HEK293 (cell line): ENCODE measurements at regions not wholly inside any gene's neighbourhood (a gene's known extent, or its start where the extent isn't known, plus 50 kb on each side); places are given as distances from the start of the nearest gene placed in this dataset.

Source experiments
- CTCF ChIA-PET: fragments of 350-600 bp; formaldehyde crosslinking; extraction: SDS; loops from one replicate; lab custom pipeline; 2021; ENCODE audit warnings: antibody characterized with exemption; lab: Yijun Ruan, JAX
- POLR2A ChIA-PET: fragments of 300-600 bp; formaldehyde crosslinking; extraction: SDS; loops from one replicate; lab custom pipeline; 2020; ENCODE audit warnings: antibody characterized with exemption, inconsistent platforms; lab: Yijun Ruan, JAX
- H3K27ac ChIP-seq: fragments of 200-500 bp; sonication (Bioruptor generic); 2 replicates; pipeline ENCODE4 v1.5.1; 2014; ENCODE audit warnings: low read depth, low read length, control low read depth, inconsistent platforms; ENCODE audit errors: extremely low read depth
- H3K36me3 ChIP-seq, 2 experiments: fragments of 200-500 bp in 1 of 2; sonication (Bioruptor generic) in 1 of 2; 1 replicate in 1 of 2; 2 replicates in 1 of 2; pipeline ENCODE4 v1.5.1; 2014 to 2017; ENCODE audit warnings: inconsistent platforms in 2 of 2, low read length in 2 of 2; ENCODE audit not compliant: control insufficient read depth in 2 of 2, insufficient read depth in 1 of 2
- H3K4me1 ChIP-seq: fragments of 200-500 bp; sonication (Bioruptor generic); 2 replicates; pipeline ENCODE4 v1.5.1; 2014; ENCODE audit warnings: mild to moderate bottlenecking, low read length, inconsistent platforms; ENCODE audit not compliant: control insufficient read depth, insufficient read depth
- H3K4me3 ChIP-seq: 2 replicates; pipeline ENCODE4 v1.5.1; 2011; ENCODE audit warnings: low read depth, mild to moderate bottlenecking, control low read depth, low read length, moderate library complexity
- H3K9me3 ChIP-seq: fragments of 200-500 bp; sonication (Bioruptor generic); 2 replicates; pipeline ENCODE4 v1.5.1; 2014; ENCODE audit warnings: low read depth, low read length, inconsistent platforms; ENCODE audit not compliant: control insufficient read depth, insufficient read depth
- BCL6B ChIP-seq: fragments of 450-650 bp; formaldehyde crosslinking; IDR thresholded peaks from 2 replicates; pipeline ENCODE4 v1.5.1; 2017; ENCODE audit warnings: missing biosample characterization, missing genetic modification characterization
- FEZF1 ChIP-seq: fragments of 450-650 bp; formaldehyde crosslinking; IDR thresholded peaks from 2 replicates; pipeline ENCODE4 v1.5.1; 2016; ENCODE audit warnings: missing biosample characterization, missing genetic modification characterization
- PRDM4 ChIP-seq: fragments of 450-650 bp; formaldehyde crosslinking; IDR thresholded peaks from 2 replicates; pipeline ENCODE4 v1.5.1; 2017; ENCODE audit warnings: missing biosample characterization, missing genetic modification characterization
- PRDM6 ChIP-seq: fragments of 450-650 bp; formaldehyde crosslinking; IDR thresholded peaks from 2 replicates; pipeline ENCODE4 v1.5.1; 2017; ENCODE audit warnings: missing biosample characterization, missing genetic modification characterization
- REST ChIP-seq: fragments of 450-650 bp; formaldehyde crosslinking; IDR thresholded peaks from 2 replicates; pipeline ENCODE4 v1.5.1; 2016; ENCODE audit warnings: missing biosample characterization, missing genetic modification characterization
- WT1 ChIP-seq: fragments of 450-650 bp; formaldehyde crosslinking; IDR thresholded peaks from 2 replicates; pipeline ENCODE4 v1.5.1; 2016; ENCODE audit warnings: missing biosample characterization, missing genetic modification characterization
- ZNF138 ChIP-seq: fragments of 450-650 bp; formaldehyde crosslinking; IDR thresholded peaks from 2 replicates; pipeline ENCODE4 v1.5.1; 2016; ENCODE audit warnings: missing biosample characterization, missing genetic modification characterization, borderline replicate concordance
- ZNF140 ChIP-seq: fragments of 450-650 bp; formaldehyde crosslinking; IDR thresholded peaks from 2 replicates; pipeline ENCODE4 v1.5.1; 2016; ENCODE audit warnings: missing biosample characterization, missing genetic modification characterization
- ZNF155 ChIP-seq: fragments of 450-650 bp; formaldehyde crosslinking; IDR thresholded peaks from 2 replicates; pipeline ENCODE4 v1.5.1; 2016; ENCODE audit warnings: missing biosample characterization, missing genetic modification characterization
- ZNF266 ChIP-seq: fragments of 450-650 bp; formaldehyde crosslinking; IDR thresholded peaks from 2 replicates; pipeline ENCODE4 v1.5.1; 2016; ENCODE audit warnings: missing biosample characterization, missing genetic modification characterization, low read depth
- ZNF518A ChIP-seq: fragments of 450-650 bp; formaldehyde crosslinking; conservative IDR thresholded peaks from 2 replicates; pipeline ENCODE4 v1.5.1; 2016; ENCODE audit warnings: low read depth, missing biosample characterization, missing genetic modification characterization
- ZNF580 ChIP-seq: fragments of 450-650 bp; formaldehyde crosslinking; IDR thresholded peaks from 2 replicates; pipeline ENCODE4 v1.5.1; 2016; ENCODE audit warnings: missing biosample characterization, missing genetic modification characterization
- ZNF670 ChIP-seq: fragments of 450-650 bp; formaldehyde crosslinking; IDR thresholded peaks from 2 replicates; pipeline ENCODE4 v1.5.1; 2016; ENCODE audit warnings: missing biosample characterization, missing genetic modification characterization, low read depth
- ZNF747 ChIP-seq: fragments of 450-650 bp; formaldehyde crosslinking; IDR thresholded peaks from 2 replicates; pipeline ENCODE4 v1.5.1; 2016; ENCODE audit warnings: missing biosample characterization, missing genetic modification characterization
- ZNF843 ChIP-seq: fragments of 450-650 bp; formaldehyde crosslinking; IDR thresholded peaks from 2 replicates; pipeline ENCODE4 v1.5.1; 2016; ENCODE audit warnings: missing biosample characterization, missing genetic modification characterization
- ZSCAN5A ChIP-seq: fragments of 450-650 bp; formaldehyde crosslinking; IDR thresholded peaks from 2 replicates; pipeline ENCODE4 v1.5.1; 2016; ENCODE audit warnings: missing biosample characterization, missing genetic modification characterization
- ZXDB ChIP-seq: fragments of 450-650 bp; formaldehyde crosslinking; IDR thresholded peaks from 2 replicates; pipeline ENCODE4 v1.5.1; 2016; ENCODE audit warnings: missing biosample characterization, missing genetic modification characterization

- TF ChIP-seq REST (tag by site-specific recombination) (no peak), ZNF140 (tag by site-specific recombination) (no peak), PRDM4 (tag by site-specific recombination) (no peak), ZNF155 (tag by site-specific recombination) (no peak), ZNF138 (tag by site-specific recombination) (no peak), WT1 (tag by site-specific recombination) (no peak)
- TF ChIP-seq, all 188 proteins: peak for 0
Measured at GRCh38 chr4:79831701-79832514, 241.1 kb downstream of the ANTXR2 start (continued).

GRCh38 chr4:79831119-79831528 is 241.9 kb downstream of the ANTXR2 start:
- POLR2A ChIA-PET = no interaction called here
- peaks cover 6% of the 10 kb centered on the region; the same call in 1 of the 2 replicates for H3K4me1 ChIP-seq
- no peaks in the 10 kb centered on the region for H3K9me3 ChIP-seq
- H3K4me3 ChIP-seq = no peak overlapping the region
- H3K27ac ChIP-seq = no peak overlapping the region
- TF ChIP-seq BCL6B (tag by site-specific recombination) (peak; percentile 61), ZNF670 (no peak), ZNF580 (tag by site-specific recombination) (peak; percentile 74; the same call in 1 of the 2 replicates), FEZF1 (tag by site-specific recombination) (peak; percentile 73), ZSCAN5A (tag by site-specific recombination) (no peak), PRDM6 (0 out of 2 replicates have a peak, but pooled peaks have one; percentile 41), ZXDB (peak; percentile 74), ZNF747 (no peak), ZNF518A (tag by site-specific recombination) (no peak), ZNF266 (tag by site-specific recombination) (no peak), ZNF843 (peak; percentile 81)
- CTCF ChIA-PET = no interaction called here
- no peaks in the 10 kb centered on the region for H3K36me3 ChIP-seq
